ENCODE measurements at regions not wholly inside any gene's neighbourhood (a gene's known extent, or its start where the extent isn't known, plus 50 kb on each side); places are given as distances from the start of the nearest gene placed in this dataset.
"Not testable (repeated sequence)": the region's sequence is repeated elsewhere in the genome, so short reads cannot be mapped to it uniquely, and the experiment has no call there.

- no peaks in the 10 kb centered on the region for H3K4me1 ChIP-seq (ENCODE audit: control insufficient read depth, insufficient read depth, low read length)
- CTCF ChIA-PET = no interaction called here
- H3K36me3 ChIP-seq (ENCODE audit: control insufficient read depth in 2 of 2, insufficient read depth in 1 of 2, low read length in 2 of 2) = no peaks in the 10 kb centered on the region
- H3K9me3 ChIP-seq (ENCODE audit: control insufficient read depth, insufficient read depth, low read depth, low read length) = no peaks in the 10 kb centered on the region
- POLR2A ChIA-PET = no interaction called here
- no peak overlapping the region for H3K27ac ChIP-seq (ENCODE audit: extremely low read depth, low read depth, low read length)
- TF ChIP-seq ZNF366 (tag by site-specific recombination; conservative IDR thresholded peaks at IDR 0.05) = 0 out of 2 replicates have a peak, but pooled peaks have one; percentile 9
- peak; percentile 74 for TF ChIP-seq ZBTB17 (tag by site-specific recombination; IDR thresholded peaks at IDR 0.05)
- TF ChIP-seq GLIS1 (tag by site-specific recombination; IDR thresholded peaks at IDR 0.05) = no peak
- H3K4me3 ChIP-seq (ENCODE audit: low read depth, low read length) = no peak overlapping the region
Measured at GRCh38 chr16:29198231-29198630, 208.3 kb downstream of the NPIPB11 start.

GRCh38 chr16:29197494-29198100, 208.9 kb downstream of the NPIPB11 start:
- peak; percentile 84 for TF ChIP-seq ZNF366 (tag by site-specific recombination; conservative IDR thresholded peaks at IDR 0.05)
- peak; percentile 68 for TF ChIP-seq ZFHX2 (tag by site-specific recombination; conservative IDR thresholded peaks at IDR 0.05)
- peak; percentile 96 for TF ChIP-seq EGR2 (tag by site-specific recombination; IDR thresholded peaks at IDR 0.05; ENCODE audit: low read depth)
- 0 out of 2 replicates have a peak, but pooled peaks have one; percentile 59 for TF ChIP-seq ZBTB17 (tag by site-specific recombination; IDR thresholded peaks at IDR 0.05)
- H3K27ac ChIP-seq (ENCODE audit: extremely low read depth, low read depth, low read length); POLR2A ChIA-PET; CTCF ChIA-PET; H3K4me1 ChIP-seq (ENCODE audit: control insufficient read depth, insufficient read depth, low read length); H3K4me3 ChIP-seq (ENCODE audit: low read depth, low read length); H3K9me3 ChIP-seq (ENCODE audit: control insufficient read depth, insufficient read depth, low read depth, low read length); H3K36me3 ChIP-seq (ENCODE audit: control insufficient read depth in 2 of 2, insufficient read depth in 1 of 2, low read length in 2 of 2): not testable (repeated sequence)

GRCh38 chr16:29196746-29197145, 209.8 kb downstream of the NPIPB11 start:
- POLR2A ChIA-PET; CTCF ChIA-PET; H3K27ac ChIP-seq (ENCODE audit: extremely low read depth, low read depth, low read length); H3K4me3 ChIP-seq (ENCODE audit: low read depth, low read length); H3K36me3 ChIP-seq (ENCODE audit: control insufficient read depth in 2 of 2, insufficient read depth in 1 of 2, low read length in 2 of 2); H3K9me3 ChIP-seq (ENCODE audit: control insufficient read depth, insufficient read depth, low read depth, low read length); H3K4me1 ChIP-seq (ENCODE audit: control insufficient read depth, insufficient read depth, low read length): not testable (repeated sequence)
- TF ChIP-seq ZFHX2 (tag by site-specific recombination; conservative IDR thresholded peaks at IDR 0.05) = peak; percentile 94
- TF ChIP-seq EGR2 (tag by site-specific recombination; IDR thresholded peaks at IDR 0.05; ENCODE audit: low read depth) = peak; percentile 98

- H3K4me3 ChIP-seq (ENCODE audit: low read depth, low read length); H3K9me3 ChIP-seq (ENCODE audit: control insufficient read depth, insufficient read depth, low read depth, low read length); H3K4me1 ChIP-seq (ENCODE audit: control insufficient read depth, insufficient read depth, low read length); POLR2A ChIA-PET; CTCF ChIA-PET; H3K36me3 ChIP-seq (ENCODE audit: control insufficient read depth in 2 of 2, insufficient read depth in 1 of 2, low read length in 2 of 2); H3K27ac ChIP-seq (ENCODE audit: extremely low read depth, low read depth, low read length): not testable (repeated sequence)
- TF ChIP-seq WT1 (tag by site-specific recombination; IDR thresholded peaks at IDR 0.05) = 0 out of 2 replicates have a peak, but pooled peaks have one; percentile 15
Measured at GRCh38 chr16:29195116-29195872, 210.4 kb downstream of the LAT start.

GRCh38 chr16:29194185-29194844, 209.5 kb downstream of the LAT start:
- H3K9me3 ChIP-seq (ENCODE audit: control insufficient read depth, insufficient read depth, low read depth, low read length); POLR2A ChIA-PET; H3K36me3 ChIP-seq (ENCODE audit: control insufficient read depth in 2 of 2, insufficient read depth in 1 of 2, low read length in 2 of 2); H3K27ac ChIP-seq (ENCODE audit: extremely low read depth, low read depth, low read length); H3K4me3 ChIP-seq (ENCODE audit: low read depth, low read length); CTCF ChIA-PET; H3K4me1 ChIP-seq (ENCODE audit: control insufficient read depth, insufficient read depth, low read length): not testable (repeated sequence)

GRCh38 chr16:29193634-29194033, 208.8 kb downstream of the LAT start:
- H3K9me3 ChIP-seq (ENCODE audit: control insufficient read depth, insufficient read depth, low read depth, low read length); H3K27ac ChIP-seq (ENCODE audit: extremely low read depth, low read depth, low read length); POLR2A ChIA-PET; CTCF ChIA-PET; H3K4me3 ChIP-seq (ENCODE audit: low read depth, low read length); H3K4me1 ChIP-seq (ENCODE audit: control insufficient read depth, insufficient read depth, low read length); H3K36me3 ChIP-seq (ENCODE audit: control insufficient read depth in 2 of 2, insufficient read depth in 1 of 2, low read length in 2 of 2): not testable (repeated sequence)

- H3K27ac ChIP-seq (ENCODE audit: extremely low read depth, low read depth, low read length); H3K36me3 ChIP-seq (ENCODE audit: control insufficient read depth in 2 of 2, insufficient read depth in 1 of 2, low read length in 2 of 2); CTCF ChIA-PET; H3K9me3 ChIP-seq (ENCODE audit: control insufficient read depth, insufficient read depth, low read depth, low read length); POLR2A ChIA-PET; H3K4me3 ChIP-seq (ENCODE audit: low read depth, low read length); H3K4me1 ChIP-seq (ENCODE audit: control insufficient read depth, insufficient read depth, low read length): not testable (repeated sequence)
Measured at GRCh38 chr16:29193248-29193574, 208.4 kb downstream of the LAT start.
